GM12872 (cell line): ENCODE measurements at regions not wholly inside any gene's neighbourhood (a gene's known extent, or its start where the extent isn't known, plus 50 kb on each side); places are given as distances from the start of the nearest gene placed in this dataset.

ENCODE experiments used
- CTCF ChIP-seq: IDR thresholded peaks from 3 replicates; pipeline ENCODE4 v1.5.1; 2011; ENCODE audit warnings: low read depth, mild to moderate bottlenecking, low read length, moderate library complexity; ENCODE audit not compliant: insufficient read depth

DNA sequence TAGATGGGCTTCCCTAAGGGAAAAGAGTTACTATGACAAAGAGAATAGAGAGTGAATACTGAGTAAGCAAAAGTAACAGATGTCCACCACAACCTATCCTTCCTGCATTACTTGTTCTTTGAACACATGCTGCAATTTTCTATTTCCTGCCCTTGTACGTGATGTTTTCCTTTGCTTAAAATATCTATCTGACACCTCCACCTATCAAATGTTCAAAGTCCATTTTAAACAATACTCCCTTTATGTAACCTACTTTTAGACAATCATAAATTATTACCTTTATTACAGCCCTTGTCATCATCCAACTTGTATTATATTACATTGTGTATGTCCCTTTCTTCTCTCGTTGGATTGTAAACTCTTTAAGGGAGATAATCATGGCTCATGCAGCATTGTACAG, 147.2 kb upstream of the DYRK2 start:
- TF ChIP-seq CTCF, result no peak

GRCh38 chr12:67504026-67504425, 144.5 kb upstream of the DYRK2 start:
- TF ChIP-seq CTCF, result no peak

- TF ChIP-seq CTCF, result no peak
Observed at GRCh38 chr12:67506739-67507138, 141.8 kb upstream of the DYRK2 start.

- TF ChIP-seq CTCF, result no peak
Observed at GRCh38 chr12:67508830-67509229, 139.7 kb upstream of the DYRK2 start.

- TF ChIP-seq CTCF, result no peak
Observed at GRCh38 chr12:67509666-67510386, 138.7 kb upstream of the DYRK2 start.

DNA sequence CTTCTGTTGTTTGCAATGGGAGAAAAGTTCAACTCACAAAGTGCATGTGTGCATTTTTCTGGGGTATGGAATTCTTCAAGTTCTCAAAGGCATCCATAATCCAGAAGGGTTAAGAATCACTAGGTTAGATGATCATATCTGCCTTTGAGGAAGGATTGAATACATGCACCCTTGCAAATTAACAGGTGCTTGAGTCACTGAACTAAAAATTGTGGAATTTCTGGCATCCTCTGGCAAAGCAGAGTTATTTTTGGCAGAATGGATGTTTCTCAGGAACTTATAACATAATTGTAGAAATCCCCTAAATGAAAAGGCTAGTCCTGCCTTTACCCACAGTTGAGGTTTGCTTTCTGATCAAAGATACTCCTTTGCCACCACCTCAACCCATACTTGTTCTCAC, 136.5 kb upstream of the DYRK2 start:
- no peak for TF ChIP-seq CTCF

DNA sequence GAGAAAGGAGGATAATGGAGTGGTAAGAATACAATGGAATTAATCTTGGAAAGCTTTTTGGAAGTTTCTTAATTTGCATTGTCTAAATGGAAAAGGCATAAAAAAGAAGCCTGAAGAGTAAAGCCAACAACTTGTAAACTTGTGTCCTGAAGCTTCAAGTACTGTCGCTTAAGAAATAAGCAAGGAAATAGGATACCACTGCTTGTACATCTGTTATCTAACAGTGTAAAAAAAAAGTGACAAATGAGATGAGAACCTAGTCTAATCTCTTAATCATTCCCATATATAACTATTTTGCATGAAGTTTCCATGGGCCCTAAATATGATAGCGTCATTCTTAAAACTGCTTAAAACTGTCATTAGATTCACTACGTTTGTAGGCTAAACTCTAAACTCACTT, 134.0 kb upstream of the DYRK2 start:
- no peak for TF ChIP-seq CTCF
